Uterus (tissue), 2 donors: ENCODE measurements at regions not wholly inside any gene's neighbourhood (a gene's known extent, or its start where the extent isn't known, plus 50 kb on each side); places are given as distances from the start of the nearest gene placed in this dataset.

Experiments used
- POLR2A ChIP-seq, 2 donors: fragments of 450-650 bp; IDR thresholded peaks; one replicate each; pipeline ENCODE4 v1.6.1; 2016; ENCODE audit warnings: antibody characterized with exemption in 2 of 2, mild to moderate bottlenecking in 1 of 2, moderate library complexity in 1 of 2
- TF ChIP-seq, protein P1 (sequence below), 4 experiments: fragments of 200-600 bp in 2 of 4; fragments of 450-650 bp in 2 of 4; sonication (generic) in 2 of 4; IDR thresholded peaks; one replicate each; pipeline ENCODE4 v1.5.1; 2016 to 2019; ENCODE audit warnings: antibody characterized with exemption in 4 of 4, mild to moderate bottlenecking in 2 of 4, moderate library complexity in 1 of 4

DNA sequence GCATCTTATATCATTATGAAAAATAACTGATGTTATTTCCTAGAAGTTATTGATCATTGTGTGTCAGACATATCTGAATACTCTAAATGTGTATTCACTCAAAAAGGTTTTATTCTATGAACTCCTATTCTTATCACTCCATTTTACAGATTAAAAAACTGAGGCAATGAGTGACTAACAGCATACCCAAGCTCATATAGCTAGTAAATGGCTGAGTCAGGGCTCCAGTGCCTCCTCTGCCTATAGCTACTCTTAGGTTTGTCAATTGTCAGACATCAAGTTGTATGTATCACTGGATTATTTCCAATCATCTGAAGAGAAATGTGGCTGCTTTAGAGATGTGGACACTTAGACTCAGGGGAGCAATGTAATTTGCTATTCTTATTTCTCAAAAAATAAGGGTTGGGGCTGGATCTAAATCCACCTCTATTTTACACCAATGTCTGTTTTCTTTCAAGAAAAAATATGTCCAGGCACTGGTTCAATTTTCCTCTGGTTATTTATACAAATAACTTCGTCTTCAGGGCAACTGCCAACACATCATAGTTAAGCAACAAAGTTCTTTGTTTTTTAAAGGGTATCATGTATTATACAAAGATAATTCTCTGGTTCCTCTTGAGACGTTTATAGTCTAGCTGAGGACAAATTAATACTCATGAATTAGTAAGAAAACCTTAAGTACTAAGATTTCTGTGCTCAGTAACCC, 328.9 kb upstream of the MAF start:
- no peak for TF ChIP-seq POLR2A (IDR thresholded peaks at IDR 0.05)
- TF ChIP-seq, protein P1, sequence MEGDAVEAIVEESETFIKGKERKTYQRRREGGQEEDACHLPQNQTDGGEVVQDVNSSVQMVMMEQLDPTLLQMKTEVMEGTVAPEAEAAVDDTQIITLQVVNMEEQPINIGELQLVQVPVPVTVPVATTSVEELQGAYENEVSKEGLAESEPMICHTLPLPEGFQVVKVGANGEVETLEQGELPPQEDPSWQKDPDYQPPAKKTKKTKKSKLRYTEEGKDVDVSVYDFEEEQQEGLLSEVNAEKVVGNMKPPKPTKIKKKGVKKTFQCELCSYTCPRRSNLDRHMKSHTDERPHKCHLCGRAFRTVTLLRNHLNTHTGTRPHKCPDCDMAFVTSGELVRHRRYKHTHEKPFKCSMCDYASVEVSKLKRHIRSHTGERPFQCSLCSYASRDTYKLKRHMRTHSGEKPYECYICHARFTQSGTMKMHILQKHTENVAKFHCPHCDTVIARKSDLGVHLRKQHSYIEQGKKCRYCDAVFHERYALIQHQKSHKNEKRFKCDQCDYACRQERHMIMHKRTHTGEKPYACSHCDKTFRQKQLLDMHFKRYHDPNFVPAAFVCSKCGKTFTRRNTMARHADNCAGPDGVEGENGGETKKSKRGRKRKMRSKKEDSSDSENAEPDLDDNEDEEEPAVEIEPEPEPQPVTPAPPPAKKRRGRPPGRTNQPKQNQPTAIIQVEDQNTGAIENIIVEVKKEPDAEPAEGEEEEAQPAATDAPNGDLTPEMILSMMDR (IDR thresholded peaks at IDR 0.05), result no peak
